K562 (cell line): ENCODE measurements at regions not wholly inside any gene's neighbourhood (a gene's known extent, or its start where the extent isn't known, plus 50 kb on each side); places are given as distances from the start of the nearest gene placed in this dataset.

ENCODE experiments used
- ATAC-seq: fragments of 200-7000 bp; cut with Tn5 transposase; 3 replicates; pipeline ENCODE4 v1.9.1; 2020; ENCODE audit warnings: moderate library complexity
- BruUV-seq: library from RNA; stranded (reverse); fragments of 400-500 nt; replicated peaks from 2 replicates; lab custom pipeline; 2021; lab: Mats Ljungman, UMichigan
- CTCF ChIA-PET: fragments of 300-600 bp; formaldehyde crosslinking; extraction: SDS; loops from one replicate; lab custom pipeline; 2021; ENCODE audit warnings: low intra/inter-chr PET ratio; lab: Yijun Ruan, JAX
- POLR2A ChIA-PET: fragments of 300-600, 350-650 bp; sonication (Branson Sonifier 250); formaldehyde crosslinking; extraction: SDS; loops from one replicate; lab custom pipeline; 2021; ENCODE audit warnings: antibody characterized with exemption, inconsistent platforms; lab: Yijun Ruan, JAX
- DNase-seq, 4 experiments: peaks; one replicate each; pipeline versions ENCODE4 v3.0.0 to v3.0.0-alpha.2; 2011 to 2018; ENCODE audit warnings: low spot score in 3 of 4, mixed read lengths in 3 of 4; ENCODE audit errors: extremely low read depth in 1 of 4
- FAIRE-seq: peaks from 2 replicates; lab custom pipeline; 2011; peaks lifted over from hg19 to GRCh38; lab: Jason Lieb, UNC
- H2AFZ ChIP-seq: 2 replicates; pipeline ENCODE4 v1.6.0; 2011; ENCODE audit warnings: low read depth, low read length, control low read depth, inconsistent platforms
- H3K27ac ChIP-seq: fragments of 200-600 bp; 3 replicates; pipeline ENCODE4 v1.8.0; 2011; ENCODE audit warnings: low read depth, mild to moderate bottlenecking, control low read depth, inconsistent platforms, low read length, moderate library complexity, mixed read lengths; ENCODE audit errors: extremely low read depth
- H3K27me3 ChIP-seq, 2 experiments: fragments of 300-600 bp in 1 of 2; 2 replicates in 1 of 2; 3 replicates in 1 of 2; pipeline versions ENCODE4 v1.6.0 to v1.8.0; 2011; ENCODE audit warnings: inconsistent platforms in 2 of 2, low read length in 2 of 2, mild to moderate bottlenecking in 1 of 2, mixed read lengths in 1 of 2, moderate library complexity in 1 of 2; ENCODE audit not compliant: control insufficient read depth in 2 of 2, insufficient read depth in 2 of 2
- H3K36me3 ChIP-seq: fragments of 300-600 bp; 3 replicates; pipeline ENCODE4 v1.8.0; 2011; ENCODE audit warnings: mild to moderate bottlenecking, low read length, inconsistent platforms; ENCODE audit not compliant: control insufficient read depth, insufficient read depth
- H3K4me1 ChIP-seq, 2 experiments: fragments of 200-600 bp in 1 of 2; replicated peaks in 1 of 2; 2 replicates in 1 of 2; 3 replicates in 1 of 2; pipeline versions ENCODE4 v1.5.1 to v1.8.0; 2011; ENCODE audit warnings: inconsistent platforms in 2 of 2, low read length in 2 of 2, mild to moderate bottlenecking in 1 of 2, mixed read lengths in 1 of 2, moderate library complexity in 1 of 2; ENCODE audit not compliant: control insufficient read depth in 2 of 2, insufficient read depth in 2 of 2
- H3K4me2 ChIP-seq: 2 replicates; pipeline ENCODE4 v1.6.1; 2011; ENCODE audit warnings: low read length, control low read depth, inconsistent platforms, mixed read lengths; ENCODE audit not compliant: insufficient read depth
- H3K4me3 ChIP-seq: fragments of 200-600 bp; sonication (generic), shearing (Covaris generic); 2 replicates; pipeline ENCODE4 v1.5.1; 2016; ENCODE audit warnings: control low read depth, inconsistent platforms
- H3K79me2 ChIP-seq: fragments of 200-600 bp; 3 replicates; pipeline ENCODE4 v1.8.0; 2011; ENCODE audit warnings: low read length, inconsistent platforms; ENCODE audit not compliant: control insufficient read depth, insufficient read depth
- H3K9ac ChIP-seq, 2 experiments: 2 replicates each; pipeline versions ENCODE4 v1.6.0 to v1.6.1; 2011; ENCODE audit warnings: low read depth in 2 of 2, low read length in 2 of 2, control low read depth in 1 of 2, inconsistent platforms in 1 of 2, mild to moderate bottlenecking in 1 of 2, mixed read lengths in 1 of 2; ENCODE audit not compliant: insufficient read depth in 1 of 2
- H3K9me1 ChIP-seq: one replicate; pipeline ENCODE4 v1.6.0; 2011; ENCODE audit warnings: inconsistent platforms, mild to moderate bottlenecking, low read length, moderate library complexity; ENCODE audit not compliant: control insufficient read depth, insufficient read depth
- H3K9me3 ChIP-seq: replicated peaks from 2 replicates; pipeline ENCODE4 v1.5.1; 2011; ENCODE audit warnings: low read depth, low read length, inconsistent platforms; ENCODE audit not compliant: control insufficient read depth, insufficient read depth
- H4K20me1 ChIP-seq: replicated peaks from 2 replicates; pipeline ENCODE4 v1.6.1; 2011; ENCODE audit warnings: low read length, inconsistent platforms, mixed read lengths; ENCODE audit not compliant: control insufficient read depth, insufficient read depth
- ELF1 ChIP-seq: fragments of 200-800 bp; sonication (Bioruptor generic); IDR thresholded peaks from 2 replicates; pipeline ENCODE4 v1.6.1; 2016; ENCODE audit warnings: missing genetic modification characterization, missing compliant biosample characterization
- HMG20A ChIP-seq: fragments of 450-650 bp; formaldehyde crosslinking; conservative IDR thresholded peaks from 2 replicates; pipeline ENCODE4 v1.4.0; 2020; ENCODE audit warnings: mild to moderate bottlenecking, mixed read lengths
- whole genome bisulfite sequencing: fragments of 100-300 bp; shearing (Covaris generic); methylation state at CpG from one replicate; pipeline ENCODE4 v1.1.6; 2016; ENCODE audit warnings: low coverage, mixed read lengths; ENCODE audit not compliant: insufficient coverage; ENCODE audit errors: missing lambda C conversion rate; 5-methylcytosine and 5-hydroxymethylcytosine counted together
- in situ Hi-C: fragments of 300-500 bp; cut with MboI; formaldehyde crosslinking; loops from 4 replicates; pipeline ENCODE4 v1.15.0; 2018; ENCODE audit warnings: inconsistent platforms, mixed read lengths
- intact Hi-C: fragments of 100-400 bp; cut with micrococcal nuclease; formaldehyde crosslinking; loops from 2 replicates; pipeline ENCODE4 v1.14.2; 2022

DNA sequence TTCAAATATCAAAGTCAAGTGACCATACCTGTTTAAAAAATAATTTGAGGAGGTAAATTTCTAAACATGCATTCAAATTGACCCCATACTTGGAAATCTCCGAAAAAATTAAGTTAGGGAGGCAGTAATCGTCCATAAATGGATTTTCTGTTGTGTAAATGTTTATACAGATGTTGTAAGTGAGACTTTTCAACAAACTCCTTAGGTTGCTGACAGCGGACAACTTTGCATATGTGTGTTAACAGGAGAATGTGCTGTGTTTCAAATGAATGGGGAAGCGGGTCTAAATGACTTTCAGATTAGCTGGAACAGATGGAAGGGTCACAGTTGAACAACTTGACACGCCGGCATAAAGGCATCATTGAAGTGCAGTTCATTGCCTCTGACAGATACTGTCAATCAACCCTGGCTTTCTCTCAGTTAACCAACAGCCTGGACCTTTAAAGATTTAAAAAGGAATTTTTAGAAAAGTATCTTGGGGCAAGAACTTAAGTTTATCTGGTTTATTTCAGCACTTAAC is 98.2 kb upstream of the DBX1 start:
- intact Hi-C loops (no loop called here), in situ Hi-C loops (no loop called here)
- H3K9ac ChIP-seq = no peak overlapping the region
- H3K4me1 ChIP-seq = no peaks in the 10 kb centered on the region
- POLR2A ChIA-PET = no interaction called here
- no peaks in the 10 kb centered on the region; the same call in 1 of the 2 replicates for H4K20me1 ChIP-seq
- FAIRE-seq (no peak), DNase-seq (no peak), ATAC-seq (no peak)
- TF ChIP-seq ELF1 (tag) = no peak
- H3K79me2 ChIP-seq = no peaks in the 10 kb centered on the region
- 2% methylated on average over 6 of the region's 6 CpGs for WGBS
- H3K27me3 ChIP-seq = no peaks in the 10 kb centered on the region
- no peak overlapping the region for H3K4me2 ChIP-seq
- no peak overlapping the region for H2AFZ ChIP-seq
- H3K27ac ChIP-seq = no peak overlapping the region
- no peaks in the 10 kb centered on the region for H3K9me1 ChIP-seq
- CTCF ChIA-PET = no interaction called here
- no TSS peak for BruUV-seq
- H3K9me3 ChIP-seq = no peaks in the 10 kb centered on the region
- no peak overlapping the region for H3K4me3 ChIP-seq
- H3K36me3 ChIP-seq = no peaks in the 10 kb centered on the region

DNA sequence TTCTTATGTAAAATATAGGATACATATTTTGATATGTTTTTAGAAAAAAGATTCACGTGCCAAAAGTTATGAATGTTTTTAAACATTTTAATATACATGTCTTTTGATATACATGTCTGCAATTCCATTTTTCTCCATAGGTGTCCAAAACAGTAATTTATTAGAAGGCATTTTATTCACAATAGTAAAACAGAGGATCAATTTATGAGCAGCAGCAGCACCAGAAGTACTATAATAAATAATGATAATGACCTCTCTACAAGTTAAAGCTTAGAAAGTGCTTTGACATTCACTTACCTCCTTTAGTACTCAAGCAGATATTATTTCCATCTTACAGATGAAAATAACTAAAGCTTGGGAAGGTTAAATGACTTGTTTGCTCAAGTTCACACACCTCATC is 96.7 kb upstream of the DBX1 start:
- intact Hi-C loops = no loop called here
- in situ Hi-C loops = no loop called here
- ATAC-seq (no peak), DNase-seq (no peak), FAIRE-seq (no peak)
- TF ChIP-seq HMG20A = no peak
- no peaks in the 10 kb centered on the region for H3K79me2 ChIP-seq
- no peaks in the 10 kb centered on the region; a peak in 1 of 5 replicates for H3K27me3 ChIP-seq
- no peak overlapping the region for H3K4me3 ChIP-seq
- H3K9ac ChIP-seq = no peak overlapping the region
- BruUV-seq = no TSS peak
- H3K9me1 ChIP-seq = no peaks in the 10 kb centered on the region
- H3K4me1 ChIP-seq = no peaks in the 10 kb centered on the region
- H3K27ac ChIP-seq = no peak overlapping the region
- H3K4me2 ChIP-seq = no peak overlapping the region
- ChIA-PET POLR2A (no interaction called here), CTCF (no interaction called here)
- no peaks in the 10 kb centered on the region; the same call in 1 of the 2 replicates for H4K20me1 ChIP-seq
- H3K36me3 ChIP-seq = no peaks in the 10 kb centered on the region
- no peaks in the 10 kb centered on the region for H3K9me3 ChIP-seq
- WGBS = 5% methylated on average over 1 of the region's 1 CpG
- H2AFZ ChIP-seq = no peak overlapping the region
